ENCODE measurements at regions not wholly inside any gene's neighbourhood (a gene's known extent, or its start where the extent isn't known, plus 50 kb on each side); places are given as distances from the start of the nearest gene placed in this dataset.

DNA sequence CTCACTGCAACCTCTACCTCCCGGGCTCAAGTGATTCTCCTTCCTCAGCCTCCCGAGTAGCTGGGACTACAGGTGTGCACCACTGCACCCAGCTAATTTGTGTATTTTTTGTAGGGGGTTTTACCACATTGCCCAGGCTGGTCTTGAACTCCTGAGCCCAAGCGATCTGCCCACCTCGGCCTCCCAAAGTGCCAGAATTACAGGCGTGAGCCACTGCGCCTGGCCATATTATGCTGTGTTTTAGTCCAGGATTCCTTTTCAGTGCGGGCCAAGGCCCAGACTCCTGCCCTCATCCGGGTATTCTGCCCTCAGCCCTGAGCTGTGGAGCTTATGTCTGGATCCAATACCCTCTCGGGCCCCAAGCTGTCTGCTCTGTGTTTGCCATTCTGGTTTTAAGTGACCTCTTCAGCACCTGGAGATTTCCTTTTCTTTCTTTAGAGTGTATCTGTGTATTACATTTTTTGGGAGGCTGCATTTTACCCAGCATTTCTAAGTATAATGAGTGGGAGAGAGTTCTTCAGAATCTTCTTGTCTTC lies 114.9 kb downstream of the BUB3 start:
- TF ChIP-seq, protein P1, sequence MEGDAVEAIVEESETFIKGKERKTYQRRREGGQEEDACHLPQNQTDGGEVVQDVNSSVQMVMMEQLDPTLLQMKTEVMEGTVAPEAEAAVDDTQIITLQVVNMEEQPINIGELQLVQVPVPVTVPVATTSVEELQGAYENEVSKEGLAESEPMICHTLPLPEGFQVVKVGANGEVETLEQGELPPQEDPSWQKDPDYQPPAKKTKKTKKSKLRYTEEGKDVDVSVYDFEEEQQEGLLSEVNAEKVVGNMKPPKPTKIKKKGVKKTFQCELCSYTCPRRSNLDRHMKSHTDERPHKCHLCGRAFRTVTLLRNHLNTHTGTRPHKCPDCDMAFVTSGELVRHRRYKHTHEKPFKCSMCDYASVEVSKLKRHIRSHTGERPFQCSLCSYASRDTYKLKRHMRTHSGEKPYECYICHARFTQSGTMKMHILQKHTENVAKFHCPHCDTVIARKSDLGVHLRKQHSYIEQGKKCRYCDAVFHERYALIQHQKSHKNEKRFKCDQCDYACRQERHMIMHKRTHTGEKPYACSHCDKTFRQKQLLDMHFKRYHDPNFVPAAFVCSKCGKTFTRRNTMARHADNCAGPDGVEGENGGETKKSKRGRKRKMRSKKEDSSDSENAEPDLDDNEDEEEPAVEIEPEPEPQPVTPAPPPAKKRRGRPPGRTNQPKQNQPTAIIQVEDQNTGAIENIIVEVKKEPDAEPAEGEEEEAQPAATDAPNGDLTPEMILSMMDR (IDR thresholded peaks at IDR 0.05) = no peak
- no peak for TF ChIP-seq POLR2A (IDR thresholded peaks at IDR 0.05)
